Rectal smooth muscle tissue (tissue), 1 donor: ENCODE measurements at regions not wholly inside any gene's neighbourhood (a gene's known extent, or its start where the extent isn't known, plus 50 kb on each side); places are given as distances from the start of the nearest gene placed in this dataset.

Experiments used
- H3K27ac ChIP-seq: one replicate; pipeline ENCODE4 v1.7.0; 2013; ENCODE audit warnings: low read depth, low read length, inconsistent platforms
- H3K27me3 ChIP-seq: one replicate; pipeline ENCODE4 v1.7.0; 2013; ENCODE audit warnings: low read length; ENCODE audit not compliant: control insufficient read depth, insufficient read depth
- H3K36me3 ChIP-seq: one replicate; pipeline ENCODE4 v1.7.0; 2013; ENCODE audit warnings: low read length; ENCODE audit not compliant: control insufficient read depth, insufficient read depth
- H3K4me1 ChIP-seq: one replicate; pipeline ENCODE4 v1.7.0; 2013; ENCODE audit warnings: low read length; ENCODE audit not compliant: control insufficient read depth, insufficient read depth
- H3K4me3 ChIP-seq: one replicate; pipeline ENCODE4 v1.7.0; 2013; ENCODE audit warnings: low read length
- H3K9ac ChIP-seq: one replicate; pipeline ENCODE4 v1.7.0; 2013; ENCODE audit warnings: low read length

GRCh38 chr2:163541943-163542342 lies 193.9 kb downstream of the FIGN start:
- H3K4me1 ChIP-seq, result no peaks in the 10 kb centered on the region
- no peaks in the 10 kb centered on the region for H3K36me3 ChIP-seq
- H3K27me3 ChIP-seq, result no peaks in the 10 kb centered on the region
- no peak overlapping the region for H3K4me3 ChIP-seq
- H3K27ac ChIP-seq, result no peak overlapping the region
- H3K9ac ChIP-seq, result no peak overlapping the region

- Histone ChIP-seq H3K27me3 (no peaks in the 10 kb centered on the region), H3K9ac (no peak overlapping the region), H3K27ac (no peak overlapping the region), H3K36me3 (no peaks in the 10 kb centered on the region), H3K4me3 (no peak overlapping the region), H3K4me1 (no peaks in the 10 kb centered on the region)
These were observed 194.3 kb downstream of the FIGN start for GRCh38 chr2:163541495-163541894.

- Histone ChIP-seq H3K36me3 (no peaks in the 10 kb centered on the region), H3K9ac (no peak overlapping the region), H3K4me3 (no peak overlapping the region), H3K27ac (no peak overlapping the region), H3K4me1 (no peaks in the 10 kb centered on the region), H3K27me3 (no peaks in the 10 kb centered on the region)
These were observed 207.1 kb downstream of the FIGN start for GRCh38 chr2:163528640-163529217.

- no peaks in the 10 kb centered on the region for H3K27me3 ChIP-seq
- no peaks in the 10 kb centered on the region for H3K36me3 ChIP-seq
- no peak overlapping the region for H3K27ac ChIP-seq
- H3K9ac ChIP-seq, result no peak overlapping the region
- no peak overlapping the region for H3K4me3 ChIP-seq
- H3K4me1 ChIP-seq, result no peaks in the 10 kb centered on the region
These were observed 208.4 kb downstream of the FIGN start for GRCh38 chr2:163527381-163527780.

- no peaks in the 10 kb centered on the region for H3K4me1 ChIP-seq
- no peak overlapping the region for H3K4me3 ChIP-seq
- no peaks in the 10 kb centered on the region for H3K27me3 ChIP-seq
- no peaks in the 10 kb centered on the region for H3K36me3 ChIP-seq
- no peak overlapping the region for H3K9ac ChIP-seq
- no peak overlapping the region for H3K27ac ChIP-seq
These were observed 217.0 kb downstream of the FIGN start for GRCh38 chr2:163518762-163519161.

GRCh38 chr2:163515836-163516235 lies 220.0 kb downstream of the FIGN start:
- H3K4me3 ChIP-seq, result no peak overlapping the region
- H3K4me1 ChIP-seq, result no peaks in the 10 kb centered on the region
- no peak overlapping the region for H3K27ac ChIP-seq
- H3K9ac ChIP-seq, result no peak overlapping the region
- no peaks in the 10 kb centered on the region for H3K27me3 ChIP-seq
- no peaks in the 10 kb centered on the region for H3K36me3 ChIP-seq

- no peaks in the 10 kb centered on the region for H3K4me1 ChIP-seq
- no peaks in the 10 kb centered on the region for H3K36me3 ChIP-seq
- H3K27ac ChIP-seq, result no peak overlapping the region
- H3K4me3 ChIP-seq, result no peak overlapping the region
- no peaks in the 10 kb centered on the region for H3K27me3 ChIP-seq
- no peak overlapping the region for H3K9ac ChIP-seq
These were observed 230.5 kb downstream of the FIGN start for GRCh38 chr2:163505281-163505680.

GRCh38 chr2:163493359-163494298 lies 242.2 kb downstream of the FIGN start:
- no peak overlapping the region for H3K4me3 ChIP-seq
- H3K4me1 ChIP-seq, result no peaks in the 10 kb centered on the region
- H3K27me3 ChIP-seq, result no peaks in the 10 kb centered on the region
- H3K27ac ChIP-seq, result no peak overlapping the region
- no peaks in the 10 kb centered on the region for H3K36me3 ChIP-seq
- no peak overlapping the region for H3K9ac ChIP-seq

- no peaks in the 10 kb centered on the region for H3K36me3 ChIP-seq
These were observed 244.0 kb downstream of the FIGN start for GRCh38 chr2:163491850-163492249.

GRCh38 chr2:163490281-163490680 lies 245.5 kb downstream of the FIGN start:
- H3K27ac ChIP-seq, result no peak overlapping the region
- no peak overlapping the region for H3K9ac ChIP-seq
- H3K27me3 ChIP-seq, result no peaks in the 10 kb centered on the region

More at GRCh38 chr2:163491850-163492249, 244.0 kb downstream of the FIGN start:
- H3K9ac ChIP-seq, result no peak overlapping the region
- H3K27me3 ChIP-seq, result no peaks in the 10 kb centered on the region
- H3K4me1 ChIP-seq, result no peaks in the 10 kb centered on the region
- H3K4me3 ChIP-seq, result no peak overlapping the region
- no peak overlapping the region for H3K27ac ChIP-seq

GRCh38 chr2:163481515-163481914 lies 254.3 kb downstream of the FIGN start:
- H3K4me3 ChIP-seq, result no peak overlapping the region
- no peaks in the 10 kb centered on the region for H3K27me3 ChIP-seq
- H3K4me1 ChIP-seq, result no peaks in the 10 kb centered on the region
- no peak overlapping the region for H3K9ac ChIP-seq
- H3K36me3 ChIP-seq, result no peaks in the 10 kb centered on the region
- no peak overlapping the region for H3K27ac ChIP-seq

More at GRCh38 chr2:163490281-163490680, 245.5 kb downstream of the FIGN start:
- Histone ChIP-seq H3K36me3 (no peaks in the 10 kb centered on the region), H3K4me1 (no peaks in the 10 kb centered on the region), H3K4me3 (no peak overlapping the region)

- no peaks in the 10 kb centered on the region for H3K36me3 ChIP-seq
These were observed 256.2 kb downstream of the FIGN start for GRCh38 chr2:163479599-163479998.

GRCh38 chr2:163475815-163476214 lies 260.0 kb downstream of the FIGN start:
- Histone ChIP-seq H3K36me3 (no peaks in the 10 kb centered on the region), H3K4me3 (no peak overlapping the region), H3K4me1 (no peaks in the 10 kb centered on the region), H3K9ac (no peak overlapping the region), H3K27me3 (no peaks in the 10 kb centered on the region), H3K27ac (no peak overlapping the region)

More at GRCh38 chr2:163479599-163479998, 256.2 kb downstream of the FIGN start:
- Histone ChIP-seq H3K27me3 (no peaks in the 10 kb centered on the region), H3K4me3 (no peak overlapping the region), H3K27ac (no peak overlapping the region), H3K4me1 (no peaks in the 10 kb centered on the region), H3K9ac (no peak overlapping the region)
